GM20000 (cell line): ENCODE measurements at regions not wholly inside any gene's neighbourhood (a gene's known extent, or its start where the extent isn't known, plus 50 kb on each side); places are given as distances from the start of the nearest gene placed in this dataset.

Source experiments
- DNase-seq: peaks from one replicate; pipeline ENCODE4 v3.0.0; 2012; ENCODE audit warnings: low spot score
- TF ChIP-seq, protein P1 (sequence below): IDR thresholded peaks from 2 replicates; pipeline ENCODE4 v1.5.1; 2012; ENCODE audit warnings: mild to moderate bottlenecking, control low read depth; ENCODE audit errors: extremely low read depth, missing control alignments

DNA sequence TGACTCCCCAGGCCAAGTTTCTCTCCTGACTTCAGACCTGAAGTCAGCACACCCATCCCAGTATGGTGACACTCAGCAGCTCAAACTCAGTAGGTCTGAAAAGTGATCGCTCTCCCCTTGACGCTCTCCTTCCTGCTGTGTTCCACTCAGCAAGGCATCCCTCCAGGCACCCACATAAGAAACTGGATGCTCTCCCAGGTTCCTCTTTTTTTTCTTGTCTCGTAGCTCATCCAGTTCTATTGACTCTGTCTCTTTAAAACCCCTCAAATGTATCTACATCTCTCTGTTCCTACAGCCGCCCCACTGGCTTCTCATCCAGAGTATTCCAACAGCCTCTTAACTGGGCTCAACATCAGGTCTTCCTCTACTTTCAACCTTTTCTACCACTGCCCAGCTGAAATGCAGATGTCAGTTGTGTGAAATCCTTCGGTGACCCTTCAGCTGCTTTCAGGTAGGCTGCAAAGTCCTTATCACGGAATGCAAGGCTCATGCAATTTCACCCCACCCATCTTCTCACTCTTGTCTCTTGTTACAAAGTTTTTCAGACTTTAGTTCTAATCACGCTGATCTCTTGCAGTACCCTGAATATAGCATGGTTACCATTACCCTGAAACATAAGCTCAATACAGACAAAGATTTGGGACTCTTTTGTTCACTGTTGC lies 286.2 kb upstream of the POU3F1 start:
- TF ChIP-seq, protein P1, sequence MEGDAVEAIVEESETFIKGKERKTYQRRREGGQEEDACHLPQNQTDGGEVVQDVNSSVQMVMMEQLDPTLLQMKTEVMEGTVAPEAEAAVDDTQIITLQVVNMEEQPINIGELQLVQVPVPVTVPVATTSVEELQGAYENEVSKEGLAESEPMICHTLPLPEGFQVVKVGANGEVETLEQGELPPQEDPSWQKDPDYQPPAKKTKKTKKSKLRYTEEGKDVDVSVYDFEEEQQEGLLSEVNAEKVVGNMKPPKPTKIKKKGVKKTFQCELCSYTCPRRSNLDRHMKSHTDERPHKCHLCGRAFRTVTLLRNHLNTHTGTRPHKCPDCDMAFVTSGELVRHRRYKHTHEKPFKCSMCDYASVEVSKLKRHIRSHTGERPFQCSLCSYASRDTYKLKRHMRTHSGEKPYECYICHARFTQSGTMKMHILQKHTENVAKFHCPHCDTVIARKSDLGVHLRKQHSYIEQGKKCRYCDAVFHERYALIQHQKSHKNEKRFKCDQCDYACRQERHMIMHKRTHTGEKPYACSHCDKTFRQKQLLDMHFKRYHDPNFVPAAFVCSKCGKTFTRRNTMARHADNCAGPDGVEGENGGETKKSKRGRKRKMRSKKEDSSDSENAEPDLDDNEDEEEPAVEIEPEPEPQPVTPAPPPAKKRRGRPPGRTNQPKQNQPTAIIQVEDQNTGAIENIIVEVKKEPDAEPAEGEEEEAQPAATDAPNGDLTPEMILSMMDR = no peak
- DNase-seq = no peak

DNA sequence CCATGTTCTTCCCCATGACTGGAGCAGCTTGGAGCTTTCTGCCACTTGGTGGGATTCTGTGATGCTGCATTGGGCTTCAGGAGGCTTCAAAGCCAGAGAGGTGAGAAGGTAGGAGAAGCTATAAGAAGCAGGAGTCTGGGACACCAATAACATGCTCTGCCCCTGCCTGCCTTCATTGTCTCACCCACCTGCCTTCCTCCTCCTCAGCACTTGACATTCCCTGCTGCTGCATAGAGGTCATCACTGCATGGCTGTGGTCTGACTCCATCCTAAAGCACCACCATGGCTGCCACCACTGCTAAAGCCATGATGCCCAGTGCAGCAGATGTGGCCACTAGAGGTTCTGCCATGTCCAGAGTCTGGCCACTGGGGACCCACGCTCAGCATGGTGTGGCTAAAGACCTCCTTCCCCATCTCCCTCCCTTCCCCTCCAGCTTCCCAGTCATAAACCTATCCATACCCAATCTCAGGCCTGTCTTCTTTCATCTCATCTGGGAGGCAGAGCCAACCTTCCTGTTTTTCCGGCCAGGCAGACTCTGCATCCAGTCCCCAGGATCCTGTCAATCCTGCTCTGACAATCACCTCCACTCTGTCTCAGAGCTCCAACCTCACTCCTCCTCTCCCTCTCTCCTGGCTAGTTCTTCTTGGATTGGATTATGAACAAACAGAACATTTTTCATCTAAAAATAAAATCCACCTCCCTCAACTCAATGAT lies 285.1 kb upstream of the POU3F1 start:
- TF ChIP-seq, protein P1 = no peak
- DNase-seq = no peak

DNA sequence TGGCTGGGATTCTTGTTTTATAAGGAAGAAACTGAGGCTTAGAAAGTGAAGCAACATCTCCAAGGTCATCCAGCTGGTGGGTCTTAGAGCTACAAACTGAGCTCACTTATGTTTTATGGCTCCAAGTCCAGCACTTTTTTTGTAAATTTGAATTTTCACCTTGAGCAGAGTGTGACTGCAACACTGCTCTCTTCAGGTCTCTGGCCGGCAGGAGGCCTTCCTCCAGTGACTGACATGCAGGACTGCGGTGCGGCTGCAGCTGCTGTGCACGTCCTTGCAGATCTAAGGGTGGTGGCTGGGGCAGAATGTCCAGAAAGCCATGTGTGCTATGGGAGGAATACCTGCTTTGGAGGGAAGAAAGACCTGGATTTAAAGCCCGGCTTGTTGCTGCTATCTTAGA lies 284.2 kb upstream of the POU3F1 start:
- no peak for DNase-seq

GRCh38 chr1:38329644-38330043 lies 283.1 kb upstream of the POU3F1 start:
- DNase-seq = no peak
- TF ChIP-seq, protein P1 = no peak

More for the DNA sequence above, 284.2 kb upstream of the POU3F1 start:
- TF ChIP-seq, protein P1 = no peak

DNA sequence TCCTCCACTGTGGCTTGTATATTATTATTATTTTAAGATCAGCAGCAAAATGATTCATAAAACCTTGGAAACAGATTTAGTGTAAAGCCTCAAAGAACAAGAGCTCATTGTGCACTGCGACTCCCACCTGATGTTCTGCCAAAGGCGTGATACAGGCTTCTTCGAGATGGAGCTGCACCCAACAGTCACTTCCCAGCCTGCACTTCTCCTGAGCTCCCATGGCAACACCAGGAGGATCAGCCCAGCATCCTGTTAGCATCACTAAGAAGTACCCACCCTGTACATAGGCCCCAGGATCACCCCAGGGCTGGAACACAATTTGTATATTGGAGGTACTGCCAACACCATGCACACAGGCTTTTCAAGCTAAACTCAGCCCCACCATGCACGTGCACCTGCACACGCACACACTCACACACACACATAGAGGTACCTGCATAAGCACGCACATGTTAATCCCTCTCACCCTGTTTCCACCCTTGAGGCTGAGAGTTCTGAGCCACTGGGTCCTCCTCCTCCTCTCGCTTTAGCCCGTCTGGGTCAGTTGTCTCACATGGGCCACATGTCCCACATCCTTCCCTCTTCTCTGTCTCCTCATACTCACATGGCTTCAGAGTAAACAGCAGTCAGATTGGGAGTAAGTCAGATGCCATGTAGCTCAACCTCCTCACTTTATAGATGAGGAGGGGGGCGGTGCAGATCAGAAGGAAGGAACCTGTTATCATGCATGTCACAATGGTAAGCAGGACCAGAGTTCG lies 281.9 kb upstream of the POU3F1 start:
- no peak for DNase-seq
- TF ChIP-seq, protein P1 = no peak

- no peak for DNase-seq
- TF ChIP-seq, protein P1 = no peak
Measured at GRCh38 chr1:38327559-38327973, 281.0 kb upstream of the POU3F1 start.

GRCh38 chr1:38326856-38327255 lies 280.3 kb upstream of the POU3F1 start:
- TF ChIP-seq, protein P1 = no peak

More at GRCh38 chr1:38326856-38327255, 280.3 kb upstream of the POU3F1 start:
- DNase-seq = no peak
